Stomach (tissue), 8 donors: ENCODE measurements at regions not wholly inside any gene's neighbourhood (a gene's known extent, or its start where the extent isn't known, plus 50 kb on each side); places are given as distances from the start of the nearest gene placed in this dataset.
"Not testable (repeated sequence)": the region's sequence is repeated elsewhere in the genome, so short reads cannot be mapped to it uniquely, and the experiment has no call there.

Experiments used
- DNase-seq, 2 donors: peaks; one replicate each; pipeline versions ENCODE4 v3.0.0 to v3.0.0-alpha.2; 2013 to 2019
- H3K27ac ChIP-seq, 5 donors: fragments of 200-600 bp in 4 of 5; sonication (generic) in 4 of 5; one replicate each; pipeline ENCODE4 v1.5.1; 2013 to 2019; ENCODE audit warnings: mild to moderate bottlenecking in 1 of 5, moderate library complexity in 1 of 5
- H3K27me3 ChIP-seq, 3 donors: fragments of 200-600 bp; sonication (generic); one replicate each; pipeline ENCODE4 v1.5.1; 2017 to 2019; ENCODE audit warnings: mixed run types in 1 of 3
- H3K36me3 ChIP-seq, 4 donors: fragments of 200-600 bp; sonication (generic); 1 replicate in 3 of 4; 2 replicates in 1 of 4; pipeline ENCODE4 v1.5.1; 2016 to 2019
- H3K4me1 ChIP-seq, 4 donors: fragments of 200-600 bp; sonication (generic); one replicate each; pipeline ENCODE4 v1.5.1; 2016 to 2019
- H3K4me3 ChIP-seq, 4 donors: fragments of 200-600 bp; sonication (generic) in 3 of 4; one replicate each; pipeline ENCODE4 v1.5.1; 2016 to 2019; ENCODE audit warnings: mild to moderate bottlenecking in 1 of 4
- H3K9me3 ChIP-seq, 4 donors: fragments of 200-600 bp; sonication (generic); one replicate each; pipeline ENCODE4 v1.5.1; 2016 to 2019
- EP300 ChIP-seq: sonication (generic); formaldehyde crosslinking; IDR thresholded peaks from one replicate; pipeline ENCODE4 v1.6.1; 2017; ENCODE audit warnings: antibody characterized with exemption
- POLR2A ChIP-seq, 4 donors: fragments of 450-650 bp; IDR thresholded peaks; one replicate each; pipeline ENCODE4 v1.6.1; 2016; ENCODE audit warnings: antibody characterized with exemption in 4 of 4, control low read depth in 2 of 4, mild to moderate bottlenecking in 1 of 4, moderate library complexity in 1 of 4
- POLR2AphosphoS5 ChIP-seq, 3 donors: sonication (generic); formaldehyde crosslinking; IDR thresholded peaks; one replicate each; pipeline ENCODE4 v1.6.1; 2016; ENCODE audit warnings: antibody characterized with exemption in 3 of 3
- WGBS, 5 donors: extraction: QIAGEN DNeasy Blood & Tissue Kit in 3 of 5; methylation state at CpG; one replicate each; pipeline versions ENCODE4 v1.1.5 to v1.1.7; 2013 to 2018; 5-methylcytosine and 5-hydroxymethylcytosine counted together
- intact Hi-C: fragments of 100-400 bp; cut with DNase I; formaldehyde crosslinking; loops from one replicate; pipeline ENCODE4 v1.15.1; 2023; ENCODE audit warnings: low total_unique reads
- TF ChIP-seq, protein P1 (sequence below), 7 experiments: fragments of 450-650 bp in 4 of 7; fragments of 200-600 bp in 3 of 7; sonication (generic) in 3 of 7; IDR thresholded peaks; one replicate each; pipeline ENCODE4 v1.5.1; 2016 to 2019; ENCODE audit warnings: antibody characterized with exemption in 7 of 7, control low read depth in 2 of 7, mild to moderate bottlenecking in 1 of 7
- donor health status: healthy with polysubstance abuse.
- donor health status: Bipolar disorder and iron deficiency.
- donor health status: healthy.

GRCh38 chr7:155938129-155938528, 125.9 kb upstream of the SHH start:
- Histone ChIP-seq H3K9me3 (peaks cover 0 to 2% (median 0%) of the 10 kb centered on the region in 4 donors), H3K27me3 (peaks cover 0 to 4% (median 0%) of the 10 kb centered on the region in 3 donors), H3K36me3 (no peaks in the 10 kb centered on the region), H3K4me3 (no peak overlapping the region), H3K4me1 (no peaks in the 10 kb centered on the region), H3K27ac (no peak overlapping the region)
- no peak for TF ChIP-seq POLR2A (IDR thresholded peaks at IDR 0.05)
- 38 to 64% (median 50%) methylated on average over 2 of the region's 2 CpGs for WGBS, 5 donors
- intact Hi-C loops: no loop called here
- no peak for DNase-seq

DNA sequence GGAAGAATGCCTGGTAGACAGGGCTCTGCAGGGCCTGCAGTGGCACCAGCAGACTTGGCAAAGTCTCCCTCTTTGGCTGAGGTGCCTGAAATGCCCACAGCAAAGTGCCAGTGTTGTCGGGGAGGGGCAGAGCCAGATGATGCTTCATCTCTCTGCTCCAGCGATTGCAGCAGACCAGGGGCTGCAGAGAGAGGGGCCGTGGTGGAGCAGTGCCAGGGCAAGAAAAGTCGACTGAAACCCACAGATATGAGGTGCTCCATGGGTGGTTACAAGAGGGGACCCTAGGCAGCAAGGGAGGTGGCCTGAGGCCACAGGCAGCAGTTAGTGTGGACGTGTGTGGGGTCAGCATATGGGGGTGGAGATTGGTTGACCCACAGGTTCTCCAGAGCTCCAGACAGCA, 123.5 kb upstream of the SHH start:
- no peak for TF ChIP-seq POLR2A (IDR thresholded peaks at IDR 0.05)
- TF ChIP-seq, protein P1, sequence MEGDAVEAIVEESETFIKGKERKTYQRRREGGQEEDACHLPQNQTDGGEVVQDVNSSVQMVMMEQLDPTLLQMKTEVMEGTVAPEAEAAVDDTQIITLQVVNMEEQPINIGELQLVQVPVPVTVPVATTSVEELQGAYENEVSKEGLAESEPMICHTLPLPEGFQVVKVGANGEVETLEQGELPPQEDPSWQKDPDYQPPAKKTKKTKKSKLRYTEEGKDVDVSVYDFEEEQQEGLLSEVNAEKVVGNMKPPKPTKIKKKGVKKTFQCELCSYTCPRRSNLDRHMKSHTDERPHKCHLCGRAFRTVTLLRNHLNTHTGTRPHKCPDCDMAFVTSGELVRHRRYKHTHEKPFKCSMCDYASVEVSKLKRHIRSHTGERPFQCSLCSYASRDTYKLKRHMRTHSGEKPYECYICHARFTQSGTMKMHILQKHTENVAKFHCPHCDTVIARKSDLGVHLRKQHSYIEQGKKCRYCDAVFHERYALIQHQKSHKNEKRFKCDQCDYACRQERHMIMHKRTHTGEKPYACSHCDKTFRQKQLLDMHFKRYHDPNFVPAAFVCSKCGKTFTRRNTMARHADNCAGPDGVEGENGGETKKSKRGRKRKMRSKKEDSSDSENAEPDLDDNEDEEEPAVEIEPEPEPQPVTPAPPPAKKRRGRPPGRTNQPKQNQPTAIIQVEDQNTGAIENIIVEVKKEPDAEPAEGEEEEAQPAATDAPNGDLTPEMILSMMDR (IDR thresholded peaks at IDR 0.05): no peak
- TF ChIP-seq EP300: no peak
- no peak for TF ChIP-seq POLR2AphosphoS5 (IDR thresholded peaks at IDR 0.05)
- Histone ChIP-seq H3K27ac (no peak overlapping the region), H3K4me1 (no peaks in the 10 kb centered on the region), H3K4me3 (no peak overlapping the region), H3K36me3 (no peaks in the 10 kb centered on the region), H3K9me3 (peaks cover 0 to 2% (median 0%) of the 10 kb centered on the region in 4 donors), H3K27me3 (peaks cover 0 to 9% (median 0%) of the 10 kb centered on the region in 3 donors)
- 63 to 83% (median 68%) methylated on average over 5 of the region's 5 CpGs for WGBS, 5 donors
- intact Hi-C loops: no loop called here
- peak in 1 of 2 donors; percentile 20 for DNase-seq

DNA sequence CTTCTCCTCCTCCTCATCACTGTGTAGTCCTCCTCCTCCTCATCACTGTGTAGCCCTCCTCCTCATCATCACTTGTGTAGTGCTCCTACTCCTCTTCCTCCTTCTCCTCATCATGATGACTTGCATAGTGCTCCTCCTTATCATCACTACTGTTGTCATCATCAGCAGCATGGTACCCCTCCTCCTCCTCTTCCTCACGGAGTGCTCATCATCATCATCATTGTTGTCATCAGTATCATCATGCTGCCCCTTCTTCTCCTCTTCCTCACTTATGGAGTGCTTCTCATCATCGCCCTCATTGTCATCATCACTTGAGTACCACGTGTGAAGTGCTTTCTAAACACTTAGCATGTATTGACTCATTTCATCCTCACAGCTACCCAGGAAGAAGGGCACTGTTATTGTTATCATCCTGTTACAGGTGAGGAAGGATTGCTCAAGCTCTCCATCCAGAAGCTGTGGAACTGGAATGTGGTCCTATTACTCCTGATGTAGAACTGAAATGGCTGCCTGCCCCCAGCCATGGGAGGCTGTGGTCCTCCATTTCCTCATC, 122.8 kb upstream of the SHH start:
- TF ChIP-seq EP300: no peak
- TF ChIP-seq POLR2AphosphoS5 (IDR thresholded peaks at IDR 0.05): no peak
- no peak for TF ChIP-seq POLR2A (IDR thresholded peaks at IDR 0.05)
- TF ChIP-seq, protein P1 (IDR thresholded peaks at IDR 0.05): no peak
- 70 to 84% (median 79%) methylated on average over 3 of the region's 3 CpGs for WGBS, 5 donors
- intact Hi-C loops: no loop called here
- no peaks in the 10 kb centered on the region for H3K36me3 ChIP-seq
- no peaks in the 10 kb centered on the region for H3K4me1 ChIP-seq
- H3K27me3 ChIP-seq: peaks cover 0 to 9% (median 0%) of the 10 kb centered on the region in 3 donors
- DNase-seq: no peak
- H3K4me3 ChIP-seq: no peak overlapping the region
- H3K9me3 ChIP-seq: peaks cover 0 to 2% (median 0%) of the 10 kb centered on the region in 4 donors
- H3K27ac ChIP-seq: no peak overlapping the region

GRCh38 chr7:155932324-155932723, 120.1 kb upstream of the SHH start:
- WGBS, 5 donors: 82 to 88% (median 85%) methylated on average over 9 to 10 of the region's 10 CpGs
- intact Hi-C loops, H3K4me1 ChIP-seq, H3K27ac ChIP-seq, H3K4me3 ChIP-seq, DNase-seq, H3K9me3 ChIP-seq, H3K36me3 ChIP-seq: not testable (repeated sequence)
- peaks cover 0 to 19% (median 0%) of the 10 kb centered on the region in 3 donors for H3K27me3 ChIP-seq

- H3K27me3 ChIP-seq: peaks cover 0 to 19% (median 0%) of the 10 kb centered on the region in 3 donors
- intact Hi-C loops: no loop called here
- no peaks in the 10 kb centered on the region for H3K9me3 ChIP-seq
- WGBS, 5 donors: 74 to 82% (median 77%) methylated on average over 24 of the region's 24 CpGs
- H3K4me3 ChIP-seq: no peak overlapping the region
- TF ChIP-seq POLR2A (IDR thresholded peaks at IDR 0.05) (no peak), EP300 (no peak), POLR2AphosphoS5 (IDR thresholded peaks at IDR 0.05) (no peak)
- TF ChIP-seq, protein P1 (IDR thresholded peaks at IDR 0.05): no peak
- no peaks in the 10 kb centered on the region for H3K4me1 ChIP-seq
- no peak overlapping the region for H3K27ac ChIP-seq
- peak in 1 of 2 donors; percentile 24 for DNase-seq
- no peaks in the 10 kb centered on the region for H3K36me3 ChIP-seq
Measured at GRCh38 chr7:155931396-155932085, 119.3 kb upstream of the SHH start.
